RWPE1 (cell line): ENCODE measurements at regions not wholly inside any gene's neighbourhood (a gene's known extent, or its start where the extent isn't known, plus 50 kb on each side); places are given as distances from the start of the nearest gene placed in this dataset.
"Not testable (repeated sequence)": the region's sequence is repeated elsewhere in the genome, so short reads cannot be mapped to it uniquely, and the experiment has no call there.

Source experiments
- CTCF ChIA-PET: fragments of 350-600 bp; sonication (Branson Sonifier 250); formaldehyde crosslinking; extraction: SDS; loops from one replicate; lab custom pipeline; 2021; lab: Yijun Ruan, JAX
- POLR2A ChIA-PET: fragments of 400-600 bp; formaldehyde crosslinking; extraction: SDS; loops from one replicate; lab custom pipeline; 2020; ENCODE audit warnings: antibody characterized with exemption; ENCODE audit not compliant: low non-redundant PET; lab: Yijun Ruan, JAX
- DNase-seq: peaks from one replicate; pipeline ENCODE4 v3.0.0; 2012; ENCODE audit warnings: low spot score
- H3K27ac ChIP-seq: fragments of 450-650 bp; 2 replicates; pipeline ENCODE4 v1.5.1; 2017
- CTCF ChIP-seq: fragments of 450-650 bp; conservative IDR thresholded peaks from 2 replicates; pipeline ENCODE4 v1.5.1; 2017; ENCODE audit warnings: low read depth, mild to moderate bottlenecking

DNA sequence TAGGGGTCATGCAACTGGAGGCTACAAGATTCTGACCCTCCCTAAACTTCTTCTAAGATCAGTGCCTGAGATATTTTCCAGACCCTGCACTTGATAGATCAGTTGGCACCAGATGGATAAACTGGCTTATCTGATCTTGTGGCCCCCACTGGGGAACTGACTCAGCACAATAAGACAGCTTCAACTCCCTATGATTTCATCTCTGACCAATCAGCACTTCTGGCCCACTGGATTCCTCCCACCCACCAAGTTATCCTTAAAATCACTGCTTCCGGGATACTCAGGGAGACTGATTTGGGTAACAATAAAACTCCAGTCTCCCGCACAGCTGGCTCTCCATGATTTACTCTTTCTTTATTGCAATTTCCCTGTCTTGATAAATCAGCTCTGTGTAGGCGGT lies 2180.4 kb upstream of the WWC1 start:
- no peak overlapping the region for H3K27ac ChIP-seq
- ChIA-PET CTCF (no interaction called here), POLR2A (no interaction called here)
- DNase-seq: no peak
- TF ChIP-seq CTCF: no peak

- ChIA-PET CTCF (interaction anchor here (0.6 kb wide), 1 partner anchor 119 kb away, joined by 3 read pairs; no protein-coding TSS in a partner anchor), POLR2A (no interaction called here)
- no peak for TF ChIP-seq CTCF
- no peak for DNase-seq
- no peak overlapping the region for H3K27ac ChIP-seq
Observed at GRCh38 chr5:166117072-166118066, 2174.1 kb upstream of the WWC1 start.

DNA sequence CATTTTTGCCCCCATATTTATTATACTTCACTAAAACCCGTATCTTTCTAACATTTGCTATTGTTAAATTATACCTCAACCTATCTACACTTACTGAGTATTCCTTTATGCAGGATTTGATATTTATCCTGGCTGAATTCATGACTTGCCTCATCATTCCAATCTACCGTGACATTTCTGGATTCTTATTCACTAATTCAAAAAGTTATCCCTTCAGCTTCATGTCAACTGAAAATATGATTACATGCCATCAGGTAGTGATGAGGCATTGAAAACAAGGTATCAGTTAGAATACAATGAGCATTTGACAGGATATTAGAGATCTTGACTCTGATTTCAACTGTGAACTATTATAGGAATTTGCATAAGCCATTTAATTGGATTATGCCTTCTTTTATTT lies 2171.9 kb upstream of the WWC1 start:
- no peak for TF ChIP-seq CTCF
- ChIA-PET CTCF (no interaction called here), POLR2A (no interaction called here)
- DNase-seq: no peak
- H3K27ac ChIP-seq: no peak overlapping the region

- no peak overlapping the region for H3K27ac ChIP-seq
- ChIA-PET POLR2A (interaction anchor here (0.6 kb wide), 1 partner anchor 1888 kb away, joined by 5 read pairs; no protein-coding TSS in a partner anchor), CTCF (no interaction called here)
- DNase-seq: no peak
- TF ChIP-seq CTCF: no peak
Observed at GRCh38 chr5:166123717-166124116, 2167.7 kb upstream of the WWC1 start.

DNA sequence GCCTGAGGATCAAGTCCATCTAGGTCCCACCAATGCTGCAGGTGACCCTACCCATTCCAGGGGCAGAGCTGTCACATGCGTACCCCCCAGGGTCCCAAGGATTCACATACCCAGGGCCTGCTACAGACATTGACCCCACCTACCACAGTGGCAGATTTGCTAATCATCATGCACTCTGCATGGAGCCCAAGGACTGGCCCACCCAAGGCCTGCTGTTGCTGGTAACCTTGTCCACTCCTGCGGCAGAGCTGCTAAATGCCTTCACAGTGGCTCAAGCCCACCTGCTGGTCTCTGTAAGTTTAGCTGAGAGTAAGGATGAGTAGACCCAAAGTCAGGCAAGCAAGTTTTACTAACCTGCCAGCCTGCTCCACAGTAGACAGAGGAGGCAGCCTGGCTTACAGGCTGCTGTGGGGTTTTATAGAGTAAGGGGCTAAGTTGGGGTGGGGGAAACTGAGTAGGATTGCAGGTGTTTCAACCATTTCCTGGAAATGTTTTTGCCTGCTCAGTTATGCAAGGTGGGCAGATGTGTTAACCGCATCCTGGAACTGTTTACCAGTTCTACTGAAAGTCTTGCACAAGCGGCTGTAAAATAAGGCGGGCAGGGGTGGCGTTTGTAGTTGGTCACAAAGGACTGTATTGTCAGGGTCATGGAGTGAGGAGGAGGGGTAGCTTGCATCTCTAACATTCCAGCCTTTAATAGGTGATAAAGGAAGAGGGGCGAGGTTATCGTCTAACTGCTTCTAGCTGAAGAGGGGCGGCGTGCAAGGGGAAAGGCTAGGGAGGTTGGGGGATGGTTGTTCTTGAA lies 2163.5 kb upstream of the WWC1 start:
- POLR2A ChIA-PET: no interaction called here
- H3K27ac ChIP-seq: no peak overlapping the region
- TF ChIP-seq CTCF: no peak
- DNase-seq: no peak
- CTCF ChIA-PET: no interaction called here

DNA sequence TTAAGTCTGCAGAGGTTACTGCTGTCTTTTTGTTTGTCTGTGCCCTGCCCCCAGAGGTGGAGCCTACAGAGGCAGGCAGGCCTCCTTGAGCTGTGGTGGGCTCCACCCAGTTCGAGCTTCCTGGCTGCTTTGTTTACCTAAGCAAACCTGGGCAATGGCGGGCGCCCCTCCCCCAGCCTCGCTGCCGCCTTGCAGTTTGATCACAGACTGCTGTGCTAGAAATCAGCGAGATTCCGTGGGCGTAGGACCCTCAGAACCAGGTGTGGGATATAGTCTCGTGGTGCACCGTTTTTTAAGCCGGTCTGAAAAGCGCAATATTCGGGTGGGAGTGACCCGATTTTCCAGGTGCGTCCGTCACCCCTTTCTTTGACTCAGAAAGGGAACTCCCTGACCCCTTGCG lies 2146.3 kb upstream of the WWC1 start:
- POLR2A ChIA-PET, H3K27ac ChIP-seq, CTCF ChIA-PET, DNase-seq: not testable (repeated sequence)
